GM23248 (cell line): ENCODE measurements at regions not wholly inside any gene's neighbourhood (a gene's known extent, or its start where the extent isn't known, plus 50 kb on each side); places are given as distances from the start of the nearest gene placed in this dataset.

Experiments used
- EZH2 ChIP-seq: fragments of 200-600 bp; sonication (generic); IDR thresholded peaks from 2 replicates; pipeline ENCODE4 v1.6.1; 2018; ENCODE audit warnings: antibody characterized with exemption, mild to moderate bottlenecking; ENCODE audit not compliant: insufficient read depth, poor library complexity, severe bottlenecking
- EZH2phosphoT487 ChIP-seq: fragments of 200-600 bp; sonication (generic); IDR thresholded peaks from 2 replicates; pipeline ENCODE4 v1.6.1; 2018; ENCODE audit warnings: antibody characterized with exemption, moderate library complexity, mild to moderate bottlenecking, low read depth; ENCODE audit not compliant: insufficient read depth

DNA sequence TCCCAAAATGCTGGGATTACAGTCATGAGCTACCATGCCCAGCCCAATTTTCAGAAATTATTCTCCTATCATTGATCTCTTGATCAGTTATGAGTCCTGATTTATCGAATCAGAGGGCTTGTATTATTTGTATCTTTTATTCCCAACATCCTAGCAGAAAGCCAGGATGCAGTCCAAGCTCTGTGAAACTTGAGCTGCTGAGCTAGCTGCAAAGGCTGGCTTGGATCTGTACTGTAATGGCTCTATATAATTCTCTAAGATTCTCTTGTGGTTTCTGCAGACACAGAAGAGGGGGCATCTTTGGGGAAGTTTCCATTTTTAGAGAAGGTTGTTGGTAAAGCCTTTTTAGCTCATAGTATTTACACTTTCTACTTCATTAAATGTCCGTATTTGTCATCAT, 227.1 kb downstream of the MAP2K4 start:
- TF ChIP-seq EZH2phosphoT487, result no peak
- no peak for TF ChIP-seq EZH2
